HG02798 (cell line): ENCODE measurements at regions not wholly inside any gene's neighbourhood (a gene's known extent, or its start where the extent isn't known, plus 50 kb on each side); places are given as distances from the start of the nearest gene placed in this dataset.
"Not testable (repeated sequence)": the region's sequence is repeated elsewhere in the genome, so short reads cannot be mapped to it uniquely, and the experiment has no call there.

ENCODE experiments used
- ATAC-seq: cut with Tn5 transposase; IDR thresholded peaks from one replicate; pipeline ENCODE4 v1.9.1; 2021; ENCODE audit warnings: mild to moderate bottlenecking; ENCODE audit not compliant: unreplicated experiment, poor library complexity

GRCh38 chr15:59794229-59794886 lies 105.2 kb upstream of the BNIP2 start:
- ATAC-seq, result no peak

GRCh38 chr15:59792359-59792758 lies 103.2 kb upstream of the BNIP2 start:
- ATAC-seq, result no peak

GRCh38 chr15:59791755-59792154 lies 102.6 kb upstream of the BNIP2 start:
- ATAC-seq, result no peak

GRCh38 chr15:59791079-59791478 lies 102.0 kb upstream of the BNIP2 start:
- no peak for ATAC-seq

- not testable (repeated sequence) for ATAC-seq
Observed at GRCh38 chr15:59786466-59786865, 97.3 kb upstream of the BNIP2 start.

- ATAC-seq, result not testable (repeated sequence)
Observed at GRCh38 chr15:59785981-59786380, 96.9 kb upstream of the BNIP2 start.

GRCh38 chr15:59783774-59784520 lies 94.8 kb upstream of the BNIP2 start:
- not testable (repeated sequence) for ATAC-seq

GRCh38 chr15:59779110-59779509 lies 90.0 kb upstream of the BNIP2 start:
- no peak for ATAC-seq

GRCh38 chr15:59764775-59765174 lies 75.7 kb upstream of the BNIP2 start:
- no peak for ATAC-seq

- no peak for ATAC-seq
Observed at GRCh38 chr15:59762558-59762957, 73.4 kb upstream of the BNIP2 start.

- not testable (repeated sequence) for ATAC-seq
Observed at GRCh38 chr15:59760256-59760655, 71.1 kb upstream of the BNIP2 start.

GRCh38 chr15:59751552-59752413 lies 62.7 kb upstream of the BNIP2 start:
- ATAC-seq, result no peak

- ATAC-seq, result no peak
Observed at GRCh38 chr15:59746777-59747176, 57.7 kb upstream of the BNIP2 start.

GRCh38 chr15:59741274-59741906 lies 52.3 kb upstream of the BNIP2 start:
- no peak for ATAC-seq

- ATAC-seq, result no peak
Observed at GRCh38 chr15:59739557-59740186, 50.6 kb upstream of the BNIP2 start.
